B cell (primary cell): ENCODE measurements at regions not wholly inside any gene's neighbourhood (a gene's known extent, or its start where the extent isn't known, plus 50 kb on each side); places are given as distances from the start of the nearest gene placed in this dataset.
"Not testable (repeated sequence)": the region's sequence is repeated elsewhere in the genome, so short reads cannot be mapped to it uniquely, and the experiment has no call there.

Experiments
- ATAC-seq: fragments of 200-7000 bp; cut with Tn5 transposase; one replicate; pipeline ENCODE4 v1.10.0; 2021; ENCODE audit warnings: low read depth, mild to moderate bottlenecking, moderate number of reproducible peaks, moderate library complexity
- CTCF ChIA-PET: fragments of 350-600 bp; sonication (Branson Sonifier 250); formaldehyde crosslinking; loops from one replicate; lab custom pipeline; 2021; ENCODE audit warnings: antibody characterized with exemption, inconsistent platforms; lab: Charles Lee
- POLR2A ChIA-PET: fragments of 350-600 bp; sonication (Branson Sonifier 250); formaldehyde crosslinking; loops from one replicate; lab custom pipeline; 2021; ENCODE audit warnings: antibody characterized with exemption; lab: Charles Lee
- DNase-seq: peaks from one replicate; pipeline ENCODE4 v3.0.0; 2013
- H2AFZ ChIP-seq: 2 replicates; pipeline ENCODE4 v1.6.1; 2012; ENCODE audit warnings: mild to moderate bottlenecking, low read depth, low read length; ENCODE audit not compliant: insufficient read depth, poor library complexity, severe bottlenecking
- H3K27ac ChIP-seq, 2 donors: 1 replicate in 1 of 2; 2 replicates in 1 of 2; pipeline ENCODE4 v1.5.1; 2012 to 2013; ENCODE audit warnings: low read length in 2 of 2, mild to moderate bottlenecking in 2 of 2, moderate library complexity in 1 of 2
- H3K27me3 ChIP-seq, 4 experiments: fragments of 200-600 bp in 1 of 4; sonication (generic) in 1 of 4; replicated peaks in 1 of 4; 1 replicate in 2 of 4; 2 replicates in 2 of 4; pipeline versions ENCODE4 v1.6.1 to v1.7.0; 2013 to 2016; ENCODE audit warnings: low read length in 3 of 4, mild to moderate bottlenecking in 2 of 4, mixed read lengths in 1 of 4, moderate library complexity in 1 of 4; ENCODE audit not compliant: insufficient read depth in 4 of 4, control insufficient read depth in 3 of 4; ENCODE audit errors: control extremely low read depth in 1 of 4
- H3K36me3 ChIP-seq, 2 experiments: replicated peaks in 1 of 2; 1 replicate in 1 of 2; 2 replicates in 1 of 2; pipeline versions ENCODE4 v1.6.1 to v1.7.1; 2013; ENCODE audit warnings: low read length in 1 of 2; ENCODE audit not compliant: insufficient read depth in 2 of 2, control insufficient read depth in 1 of 2; ENCODE audit errors: control extremely low read depth in 1 of 2, extremely low read depth in 1 of 2
- H3K4me1 ChIP-seq, 2 donors: fragments of 200-600 bp in 1 of 2; sonication (generic) in 1 of 2; 1 replicate in 1 of 2; 2 replicates in 1 of 2; pipeline versions ENCODE4 v1.5.1 to v1.6.1; 2013 to 2017; ENCODE audit warnings: low read length in 2 of 2; ENCODE audit not compliant: control insufficient read depth in 2 of 2, insufficient read depth in 2 of 2
- H3K4me2 ChIP-seq: replicated peaks from 2 replicates; pipeline ENCODE3; 2012; ENCODE audit warnings: mild to moderate bottlenecking, low read depth, low read length; ENCODE audit not compliant: poor library complexity, severe bottlenecking
- H3K4me3 ChIP-seq, 5 experiments: fragments of 200-600 bp in 1 of 5; sonication (generic) in 1 of 5; 1 replicate in 3 of 5; 2 replicates in 2 of 5; pipeline versions ENCODE4 v1.5.1 to v1.7.0; 2011 to 2016; ENCODE audit warnings: low read length in 4 of 5, mild to moderate bottlenecking in 4 of 5, low read depth in 2 of 5, control low read depth in 1 of 5, moderate library complexity in 1 of 5; ENCODE audit not compliant: insufficient read depth in 1 of 5; ENCODE audit errors: control extremely low read depth in 1 of 5, extremely low read depth in 1 of 5
- H3K79me2 ChIP-seq: fragments of 200-600 bp; sonication (generic); one replicate; pipeline ENCODE4 v1.6.0; 2016; ENCODE audit warnings: low read length; ENCODE audit not compliant: control insufficient read depth, insufficient read depth
- H3K9ac ChIP-seq: fragments of 200-600 bp; sonication (generic); 2 replicates; pipeline ENCODE4 v1.6.1; 2017; ENCODE audit warnings: mild to moderate bottlenecking, low read length, moderate library complexity
- H3K9me3 ChIP-seq, 3 donors: one replicate each; pipeline versions ENCODE4 v1.6.1 to v1.7.1; 2013; ENCODE audit warnings: low read length in 2 of 3; ENCODE audit not compliant: control insufficient read depth in 2 of 3, insufficient read depth in 1 of 3; ENCODE audit errors: control extremely low read depth in 1 of 3
- H4K20me1 ChIP-seq: 2 replicates; pipeline ENCODE4 v1.6.0; 2012; ENCODE audit warnings: mild to moderate bottlenecking, low read length; ENCODE audit not compliant: insufficient read depth, control insufficient read depth, poor library complexity, severe bottlenecking
- H3K27ac Mint-ChIP-seq: one replicate; pipeline ENCODE4 v1.8.0; 2021; ENCODE audit warnings: mixed read lengths
- H3K27me3 Mint-ChIP-seq: one replicate; pipeline ENCODE4 v1.8.0; 2021; ENCODE audit warnings: mixed read lengths
- H3K4me1 Mint-ChIP-seq: one replicate; pipeline ENCODE4 v1.8.0; 2021; ENCODE audit warnings: mixed read lengths
- H3K4me3 Mint-ChIP-seq: one replicate; pipeline ENCODE4 v1.8.0; 2021; ENCODE audit warnings: mixed read lengths
- H3K9me3 Mint-ChIP-seq: one replicate; pipeline ENCODE4 v1.8.0; 2022; ENCODE audit warnings: mixed read lengths; ENCODE audit not compliant: insufficient read depth
- EZH2 ChIP-seq: IDR thresholded peaks from 2 replicates; pipeline ENCODE4 v1.6.1; 2012; ENCODE audit warnings: borderline replicate concordance, low read depth, mild to moderate bottlenecking, moderate library complexity, low read length; ENCODE audit not compliant: insufficient read depth, poor library complexity, severe bottlenecking
- WGBS: methylation state at CpG from one replicate; pipeline ENCODE4 v1.1.5; 2013; ENCODE audit warnings: missing lambda C conversion rate; ENCODE audit not compliant: insufficient coverage; 5-methylcytosine and 5-hydroxymethylcytosine counted together
- intact Hi-C: fragments of 100-400 bp; cut with micrococcal nuclease; formaldehyde crosslinking; loops from one replicate; pipeline ENCODE4 v1.10.0; 2022
- TF ChIP-seq, protein P1 (sequence below): fragments of 200-600 bp; IDR thresholded peaks from one replicate; pipeline ENCODE4 v1.8.0; 2022; ENCODE audit warnings: antibody characterized with exemption, mild to moderate bottlenecking

DNA sequence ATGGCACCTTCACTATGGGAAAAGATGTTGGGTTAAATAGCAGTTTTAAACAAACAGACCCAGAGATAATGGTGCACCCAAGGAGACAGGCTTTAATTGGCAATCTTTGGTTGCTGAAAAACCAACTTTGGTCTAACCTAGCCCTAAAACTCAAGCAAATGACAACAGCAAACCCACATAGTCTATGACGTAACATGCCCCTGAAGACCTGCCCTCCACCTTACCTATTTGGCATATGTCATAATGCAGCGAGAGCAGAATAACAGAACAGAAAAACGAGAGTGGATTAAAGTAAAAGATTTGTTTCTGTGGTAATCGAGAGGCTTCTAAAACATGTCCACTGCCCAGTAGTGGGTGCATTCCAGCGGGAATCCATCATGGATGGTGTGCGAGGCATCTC is 200.7 kb downstream of the DCDC2C start:
- Mint-ChIP-seq H3K9me3 (peaks cover 5% of the 10 kb centered on the region), H3K4me3 (no peak overlapping the region), H3K4me1 (no peaks in the 10 kb centered on the region), H3K27ac (no peak overlapping the region), H3K27me3 (peaks cover 6% of the 10 kb centered on the region)
- peaks cover 0 to 6% (median 0%) of the 10 kb centered on the region in 4 experiments for H3K27me3 ChIP-seq
- H3K27ac ChIP-seq, result no peak overlapping the region
- H3K4me1 ChIP-seq, result no peaks in the 10 kb centered on the region
- no peak for ATAC-seq
- no peaks in the 10 kb centered on the region for H3K79me2 ChIP-seq
- 89% methylated on average over 5 of the region's 6 CpGs for WGBS
- no peaks in the 10 kb centered on the region for H3K36me3 ChIP-seq
- H2AFZ ChIP-seq, result no peak overlapping the region
- no peak for TF ChIP-seq EZH2
- TF ChIP-seq, protein P1, sequence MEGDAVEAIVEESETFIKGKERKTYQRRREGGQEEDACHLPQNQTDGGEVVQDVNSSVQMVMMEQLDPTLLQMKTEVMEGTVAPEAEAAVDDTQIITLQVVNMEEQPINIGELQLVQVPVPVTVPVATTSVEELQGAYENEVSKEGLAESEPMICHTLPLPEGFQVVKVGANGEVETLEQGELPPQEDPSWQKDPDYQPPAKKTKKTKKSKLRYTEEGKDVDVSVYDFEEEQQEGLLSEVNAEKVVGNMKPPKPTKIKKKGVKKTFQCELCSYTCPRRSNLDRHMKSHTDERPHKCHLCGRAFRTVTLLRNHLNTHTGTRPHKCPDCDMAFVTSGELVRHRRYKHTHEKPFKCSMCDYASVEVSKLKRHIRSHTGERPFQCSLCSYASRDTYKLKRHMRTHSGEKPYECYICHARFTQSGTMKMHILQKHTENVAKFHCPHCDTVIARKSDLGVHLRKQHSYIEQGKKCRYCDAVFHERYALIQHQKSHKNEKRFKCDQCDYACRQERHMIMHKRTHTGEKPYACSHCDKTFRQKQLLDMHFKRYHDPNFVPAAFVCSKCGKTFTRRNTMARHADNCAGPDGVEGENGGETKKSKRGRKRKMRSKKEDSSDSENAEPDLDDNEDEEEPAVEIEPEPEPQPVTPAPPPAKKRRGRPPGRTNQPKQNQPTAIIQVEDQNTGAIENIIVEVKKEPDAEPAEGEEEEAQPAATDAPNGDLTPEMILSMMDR, result no peak
- no peak overlapping the region for H3K9ac ChIP-seq
- peaks cover 0 to 16% (median 3%) of the 10 kb centered on the region in 3 donors for H3K9me3 ChIP-seq
- H3K4me3 ChIP-seq, result no peak overlapping the region
- intact Hi-C loops, result no loop called here
- CTCF ChIA-PET, result no interaction called here
- POLR2A ChIA-PET, result no interaction called here
- H3K4me2 ChIP-seq, result no peak overlapping the region
- DNase-seq, result no peak
- H4K20me1 ChIP-seq, result no peaks in the 10 kb centered on the region

DNA sequence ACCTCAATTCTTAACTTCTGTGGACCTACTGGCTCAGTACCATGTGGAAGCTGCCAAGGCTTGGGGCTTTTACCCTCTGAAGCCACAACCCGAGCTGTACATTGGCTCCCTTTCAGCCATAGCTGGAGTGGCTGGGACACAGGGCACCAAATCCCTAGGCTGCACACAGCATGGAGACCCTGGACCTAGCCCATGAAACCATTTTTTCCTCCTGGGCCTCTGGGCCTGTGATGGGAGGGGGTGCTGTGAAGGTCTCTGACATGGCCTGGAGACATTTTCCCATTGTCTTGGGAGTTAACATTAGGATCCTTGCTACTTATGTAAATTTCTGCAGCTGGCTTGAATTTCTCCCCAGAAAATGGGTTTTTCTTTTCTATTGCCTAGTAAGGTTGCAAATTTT is 205.1 kb downstream of the DCDC2C start:
- H3K9ac ChIP-seq, H3K4me1 ChIP-seq, H3K27me3 ChIP-seq, intact Hi-C loops, H3K9me3 Mint-ChIP-seq, H3K4me2 ChIP-seq, H3K4me3 Mint-ChIP-seq, H3K79me2 ChIP-seq, DNase-seq, H3K4me3 ChIP-seq, H3K36me3 ChIP-seq, ATAC-seq, H3K27ac Mint-ChIP-seq, H3K4me1 Mint-ChIP-seq, H3K27ac ChIP-seq, CTCF ChIA-PET, H2AFZ ChIP-seq, H3K27me3 Mint-ChIP-seq, POLR2A ChIA-PET, H4K20me1 ChIP-seq: not testable (repeated sequence)
- WGBS, result 89% methylated on average over 1 of the region's 1 CpG
- H3K9me3 ChIP-seq, result peaks cover 0 to 26% (median 3%) of the 10 kb centered on the region in 3 donors
